Fibroblast of lung (primary cell): ENCODE measurements at regions not wholly inside any gene's neighbourhood (a gene's known extent, or its start where the extent isn't known, plus 50 kb on each side); places are given as distances from the start of the nearest gene placed in this dataset.
A peak's percentile ranks its signal among the peaks of the same experiment; 100 is the strongest.

ENCODE experiments used
- DNase-seq, 2 donors: peaks; one replicate each; pipeline versions ENCODE4 v3.0.0 to v3.0.0-alpha.2; 2010; ENCODE audit warnings: low read depth in 2 of 2
- H2AFZ ChIP-seq: 2 replicates; pipeline ENCODE4 v1.5.1; 2012; ENCODE audit warnings: low read length, control low read depth, inconsistent platforms
- H3K27ac ChIP-seq: 2 replicates; pipeline ENCODE4 v1.5.1; 2011; ENCODE audit warnings: low read length, control low read depth; ENCODE audit not compliant: insufficient read depth
- H3K27me3 ChIP-seq: 2 replicates; pipeline ENCODE4 v1.5.1; 2011; ENCODE audit warnings: mild to moderate bottlenecking, low read length; ENCODE audit not compliant: control insufficient read depth, insufficient read depth
- H3K36me3 ChIP-seq: 2 replicates; pipeline ENCODE4 v1.5.1; 2011; ENCODE audit warnings: low read length; ENCODE audit not compliant: control insufficient read depth, insufficient read depth
- H3K4me1 ChIP-seq: 2 replicates; pipeline ENCODE4 v1.5.1; 2011; ENCODE audit warnings: low read length; ENCODE audit not compliant: control insufficient read depth, insufficient read depth; ENCODE audit errors: extremely low read depth
- H3K4me2 ChIP-seq: 2 replicates; pipeline ENCODE4 v1.5.1; 2011; ENCODE audit warnings: low read length, control low read depth; ENCODE audit not compliant: insufficient read depth; ENCODE audit errors: extremely low read depth
- H3K4me3 ChIP-seq, 4 experiments: fragments of 200-600 bp in 1 of 4; sonication (generic) in 1 of 4; replicated peaks in 1 of 4; 2 replicates each; pipeline ENCODE4 v1.5.1; 2011 to 2016; ENCODE audit warnings: low read length in 4 of 4, low read depth in 3 of 4, mild to moderate bottlenecking in 3 of 4, control low read depth in 2 of 4, inconsistent platforms in 1 of 4, mixed read lengths in 1 of 4; ENCODE audit not compliant: insufficient read depth in 1 of 4; ENCODE audit errors: control extremely low read depth in 1 of 4
- H3K79me2 ChIP-seq: 2 replicates; pipeline ENCODE4 v1.5.1; 2012; ENCODE audit warnings: mild to moderate bottlenecking, low read length, inconsistent platforms; ENCODE audit not compliant: control insufficient read depth, insufficient read depth
- H3K9ac ChIP-seq: 2 replicates; pipeline ENCODE4 v1.5.1; 2011; ENCODE audit warnings: mild to moderate bottlenecking, low read length, control low read depth; ENCODE audit not compliant: insufficient read depth
- H3K9me3 ChIP-seq: 2 replicates; pipeline ENCODE4 v1.5.1; 2012; ENCODE audit warnings: low read depth, low read length; ENCODE audit not compliant: control insufficient read depth, insufficient read depth
- H4K20me1 ChIP-seq: 2 replicates; pipeline ENCODE4 v1.5.1; 2011; ENCODE audit warnings: low read length; ENCODE audit not compliant: control insufficient read depth, insufficient read depth; ENCODE audit errors: extremely low read depth
- EZH2 ChIP-seq: IDR thresholded peaks from 2 replicates; pipeline ENCODE4 v1.5.1; 2012; ENCODE audit warnings: low read length, control low read depth, mild to moderate bottlenecking; ENCODE audit errors: missing control alignments
- TF ChIP-seq, protein P1 (sequence below), 2 donors: IDR thresholded peaks in 1 of 2; conservative IDR thresholded peaks in 1 of 2; 1 replicate in 1 of 2; 2 replicates in 1 of 2; pipeline ENCODE4 v1.5.1; 2011 to 2012; ENCODE audit warnings: low read length in 2 of 2, control low read depth in 1 of 2, inconsistent platforms in 1 of 2, low read depth in 1 of 2, mild to moderate bottlenecking in 1 of 2

DNA sequence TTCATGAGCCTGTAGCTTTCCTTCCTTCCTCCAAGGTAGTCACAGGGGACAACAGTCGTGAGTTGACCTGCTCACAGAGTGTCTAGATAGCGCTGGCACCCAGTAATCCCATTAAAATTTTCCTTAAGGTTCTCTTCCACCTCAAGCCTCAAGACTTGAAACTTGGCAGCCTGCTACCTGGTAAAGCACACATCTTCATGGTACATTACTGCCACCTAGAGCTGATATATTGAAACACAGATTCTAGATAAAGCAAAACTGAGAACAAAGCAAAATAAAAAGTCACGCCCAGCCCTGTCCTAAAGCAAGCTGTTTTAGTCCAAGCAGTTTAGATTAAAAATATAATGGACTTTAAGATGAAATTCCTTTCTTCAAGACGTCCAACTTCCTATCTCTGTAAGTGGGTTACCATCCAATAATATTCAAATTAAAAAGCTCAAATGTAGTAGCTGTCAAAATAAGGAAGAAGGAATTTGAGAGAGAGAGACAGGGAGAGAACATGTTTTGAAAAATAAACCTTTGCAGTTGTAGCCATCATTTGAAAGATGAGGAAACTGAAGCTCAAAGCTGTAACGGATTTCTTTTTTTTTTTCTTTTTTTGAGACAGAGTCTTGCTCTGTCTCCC, 50.7 kb upstream of the CD83 start:
- Histone ChIP-seq H3K9ac (no peak overlapping the region), H3K9me3 (no peaks in the 10 kb centered on the region), H2AFZ (no peak overlapping the region), H3K4me1 (no peaks in the 10 kb centered on the region), H3K27ac (no peak overlapping the region), H3K79me2 (no peaks in the 10 kb centered on the region), H3K36me3 (no peaks in the 10 kb centered on the region), H4K20me1 (no peaks in the 10 kb centered on the region), H3K4me2 (no peak overlapping the region), H3K27me3 (no peaks in the 10 kb centered on the region), H3K4me3 (no peak overlapping the region)
- TF ChIP-seq EZH2, result no peak
- TF ChIP-seq, protein P1, sequence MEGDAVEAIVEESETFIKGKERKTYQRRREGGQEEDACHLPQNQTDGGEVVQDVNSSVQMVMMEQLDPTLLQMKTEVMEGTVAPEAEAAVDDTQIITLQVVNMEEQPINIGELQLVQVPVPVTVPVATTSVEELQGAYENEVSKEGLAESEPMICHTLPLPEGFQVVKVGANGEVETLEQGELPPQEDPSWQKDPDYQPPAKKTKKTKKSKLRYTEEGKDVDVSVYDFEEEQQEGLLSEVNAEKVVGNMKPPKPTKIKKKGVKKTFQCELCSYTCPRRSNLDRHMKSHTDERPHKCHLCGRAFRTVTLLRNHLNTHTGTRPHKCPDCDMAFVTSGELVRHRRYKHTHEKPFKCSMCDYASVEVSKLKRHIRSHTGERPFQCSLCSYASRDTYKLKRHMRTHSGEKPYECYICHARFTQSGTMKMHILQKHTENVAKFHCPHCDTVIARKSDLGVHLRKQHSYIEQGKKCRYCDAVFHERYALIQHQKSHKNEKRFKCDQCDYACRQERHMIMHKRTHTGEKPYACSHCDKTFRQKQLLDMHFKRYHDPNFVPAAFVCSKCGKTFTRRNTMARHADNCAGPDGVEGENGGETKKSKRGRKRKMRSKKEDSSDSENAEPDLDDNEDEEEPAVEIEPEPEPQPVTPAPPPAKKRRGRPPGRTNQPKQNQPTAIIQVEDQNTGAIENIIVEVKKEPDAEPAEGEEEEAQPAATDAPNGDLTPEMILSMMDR (conservative IDR thresholded peaks at IDR 0.05 in 1 of 2, IDR thresholded peaks at IDR 0.05 in 1 of 2; ENCODE audit: low read depth in 1 of 2, low read length in 2 of 2), result peak; percentile 54 to 61
- peak; percentile 77 to 87 for DNase-seq

DNA sequence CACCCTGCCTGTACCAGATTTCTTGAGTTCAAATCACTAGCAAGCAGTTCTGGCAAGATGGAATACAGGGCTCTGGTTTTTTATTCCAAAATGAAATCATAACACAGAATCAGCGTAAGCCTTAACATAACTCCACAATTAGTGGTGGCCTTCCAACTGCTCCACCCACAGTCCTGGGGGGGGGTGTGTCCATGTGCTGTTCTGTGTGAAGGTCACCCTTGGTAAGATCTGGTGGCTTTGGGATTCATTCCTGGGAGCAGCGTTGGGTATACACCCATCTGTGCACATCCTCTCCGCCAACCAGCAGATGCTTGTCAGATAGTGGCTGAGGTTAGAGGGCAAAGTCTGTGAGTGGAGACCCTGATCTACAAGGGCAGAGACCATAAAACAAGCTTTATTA, 49.9 kb upstream of the CD83 start:
- H2AFZ ChIP-seq, result no peak overlapping the region
- H3K9ac ChIP-seq, result no peak overlapping the region
- no peaks in the 10 kb centered on the region for H3K27me3 ChIP-seq
- no peaks in the 10 kb centered on the region for H3K36me3 ChIP-seq
- no peaks in the 10 kb centered on the region for H3K79me2 ChIP-seq
- H3K4me2 ChIP-seq, result no peak overlapping the region
- H3K4me1 ChIP-seq, result no peaks in the 10 kb centered on the region
- DNase-seq, result no peak
- no peak overlapping the region for H3K27ac ChIP-seq
- H3K9me3 ChIP-seq, result no peaks in the 10 kb centered on the region
- TF ChIP-seq, protein P1 (conservative IDR thresholded peaks at IDR 0.05 in 1 of 2, IDR thresholded peaks at IDR 0.05 in 1 of 2; ENCODE audit: low read depth in 1 of 2, low read length in 2 of 2), result no peak
- no peak for TF ChIP-seq EZH2
- H3K4me3 ChIP-seq, result no peak overlapping the region
- no peaks in the 10 kb centered on the region for H4K20me1 ChIP-seq
